ENCODE measurements at regions not wholly inside any gene's neighbourhood (a gene's known extent, or its start where the extent isn't known, plus 50 kb on each side); places are given as distances from the start of the nearest gene placed in this dataset.

- H3F3A ChIP-seq (ENCODE audit: control insufficient read depth, insufficient read depth): no peaks in the 10 kb centered on the region
- no peak overlapping the region for H3K4me2 ChIP-seq (ENCODE audit: low read length)
- no peaks in the 10 kb centered on the region for H4K20me1 ChIP-seq (ENCODE audit: control insufficient read depth, insufficient read depth, low read depth, low read length)
- no peak for TF ChIP-seq EZH2phosphoT487 (IDR thresholded peaks at IDR 0.05; ENCODE audit: borderline replicate concordance, low read length)
- TF ChIP-seq CTCF (IDR thresholded peaks at IDR 0.05; ENCODE audit: low read depth, low read length, poor library complexity, severe bottlenecking): no peak
- no peaks in the 10 kb centered on the region for H3K9me2 ChIP-seq (replicated peaks; ENCODE audit: control insufficient read depth, low read length)
- H3K4me1 ChIP-seq (ENCODE audit: control insufficient read depth, low read length): no peaks in the 10 kb centered on the region
- no peaks in the 10 kb centered on the region for H3K36me3 ChIP-seq (ENCODE audit: control insufficient read depth, low read length)
- H3K27ac ChIP-seq (ENCODE audit: low read depth, low read length): no peak overlapping the region
- peaks cover 5% of the 10 kb centered on the region; the same call in 1 of the 2 replicates for H3K27me3 ChIP-seq (ENCODE audit: control insufficient read depth, low read length)
- H3K79me2 ChIP-seq (ENCODE audit: control insufficient read depth, low read length): no peaks in the 10 kb centered on the region
- H3K4me3 ChIP-seq (ENCODE audit: low read length): no peak overlapping the region
- no peaks in the 10 kb centered on the region for H3K9me3 ChIP-seq (ENCODE audit: control insufficient read depth, insufficient read depth, low read length)
Measured at GRCh38 chr11:119796363-119797060, 67.5 kb upstream of the NECTIN1 start.

DNA sequence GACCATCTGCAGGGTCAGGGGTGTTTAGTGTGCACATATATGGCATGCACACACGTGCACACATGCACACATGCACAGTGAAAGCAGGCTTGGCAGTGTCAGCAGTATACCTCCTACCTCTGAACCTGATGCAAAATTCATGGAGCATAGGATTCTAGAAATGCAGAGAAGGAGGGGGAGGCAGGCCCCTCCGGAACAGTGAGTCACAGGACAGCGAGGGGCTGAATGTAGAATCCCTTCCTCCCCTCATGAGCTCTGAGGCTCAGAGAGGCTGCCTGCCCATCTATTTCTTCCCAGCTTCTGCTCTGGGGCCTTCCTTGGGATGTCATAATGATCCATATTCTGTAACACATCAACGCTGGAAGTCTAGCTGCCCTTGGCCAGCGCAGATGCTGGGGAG lies 66.7 kb upstream of the NECTIN1 start:
- H3K27ac ChIP-seq (ENCODE audit: low read depth, low read length): no peak overlapping the region
- no peaks in the 10 kb centered on the region for H3K79me2 ChIP-seq (ENCODE audit: control insufficient read depth, low read length)
- H3K9me3 ChIP-seq (ENCODE audit: control insufficient read depth, insufficient read depth, low read length): no peaks in the 10 kb centered on the region
- H3K4me1 ChIP-seq (ENCODE audit: control insufficient read depth, low read length): no peaks in the 10 kb centered on the region
- no peaks in the 10 kb centered on the region for H3F3A ChIP-seq (ENCODE audit: control insufficient read depth, insufficient read depth)
- no peak overlapping the region for H3K4me2 ChIP-seq (ENCODE audit: low read length)
- H3K9me2 ChIP-seq (replicated peaks; ENCODE audit: control insufficient read depth, low read length): no peaks in the 10 kb centered on the region
- peaks cover 5% of the 10 kb centered on the region; the same call in 1 of the 2 replicates for H3K27me3 ChIP-seq (ENCODE audit: control insufficient read depth, low read length)
- H4K20me1 ChIP-seq (ENCODE audit: control insufficient read depth, insufficient read depth, low read depth, low read length): no peaks in the 10 kb centered on the region
- H3K36me3 ChIP-seq (ENCODE audit: control insufficient read depth, low read length): no peaks in the 10 kb centered on the region
- H3K4me3 ChIP-seq (ENCODE audit: low read length): no peak overlapping the region
- TF ChIP-seq CTCF (IDR thresholded peaks at IDR 0.05; ENCODE audit: low read depth, low read length, poor library complexity, severe bottlenecking): no peak
- no peak for TF ChIP-seq EZH2phosphoT487 (IDR thresholded peaks at IDR 0.05; ENCODE audit: borderline replicate concordance, low read length)

- H3F3A ChIP-seq (ENCODE audit: control insufficient read depth, insufficient read depth): no peaks in the 10 kb centered on the region
- peaks cover 5% of the 10 kb centered on the region; the same call in 1 of the 2 replicates for H3K27me3 ChIP-seq (ENCODE audit: control insufficient read depth, low read length)
- H3K9me2 ChIP-seq (replicated peaks; ENCODE audit: control insufficient read depth, low read length): no peaks in the 10 kb centered on the region
- H3K9me3 ChIP-seq (ENCODE audit: control insufficient read depth, insufficient read depth, low read length): no peaks in the 10 kb centered on the region
- no peaks in the 10 kb centered on the region for H3K79me2 ChIP-seq (ENCODE audit: control insufficient read depth, low read length)
- H3K4me1 ChIP-seq (ENCODE audit: control insufficient read depth, low read length): no peaks in the 10 kb centered on the region
- H3K36me3 ChIP-seq (ENCODE audit: control insufficient read depth, low read length): no peaks in the 10 kb centered on the region
- no peak overlapping the region for H3K4me2 ChIP-seq (ENCODE audit: low read length)
- TF ChIP-seq CTCF (IDR thresholded peaks at IDR 0.05; ENCODE audit: low read depth, low read length, poor library complexity, severe bottlenecking): no peak
- TF ChIP-seq EZH2phosphoT487 (IDR thresholded peaks at IDR 0.05; ENCODE audit: borderline replicate concordance, low read length): no peak
- no peak overlapping the region for H3K4me3 ChIP-seq (ENCODE audit: low read length)
- H4K20me1 ChIP-seq (ENCODE audit: control insufficient read depth, insufficient read depth, low read depth, low read length): no peaks in the 10 kb centered on the region
- no peak overlapping the region for H3K27ac ChIP-seq (ENCODE audit: low read depth, low read length)
Measured at GRCh38 chr11:119795231-119795630, 66.2 kb upstream of the NECTIN1 start.
